ENCODE measurements at regions not wholly inside any gene's neighbourhood (a gene's known extent, or its start where the extent isn't known, plus 50 kb on each side); places are given as distances from the start of the nearest gene placed in this dataset.

DNA sequence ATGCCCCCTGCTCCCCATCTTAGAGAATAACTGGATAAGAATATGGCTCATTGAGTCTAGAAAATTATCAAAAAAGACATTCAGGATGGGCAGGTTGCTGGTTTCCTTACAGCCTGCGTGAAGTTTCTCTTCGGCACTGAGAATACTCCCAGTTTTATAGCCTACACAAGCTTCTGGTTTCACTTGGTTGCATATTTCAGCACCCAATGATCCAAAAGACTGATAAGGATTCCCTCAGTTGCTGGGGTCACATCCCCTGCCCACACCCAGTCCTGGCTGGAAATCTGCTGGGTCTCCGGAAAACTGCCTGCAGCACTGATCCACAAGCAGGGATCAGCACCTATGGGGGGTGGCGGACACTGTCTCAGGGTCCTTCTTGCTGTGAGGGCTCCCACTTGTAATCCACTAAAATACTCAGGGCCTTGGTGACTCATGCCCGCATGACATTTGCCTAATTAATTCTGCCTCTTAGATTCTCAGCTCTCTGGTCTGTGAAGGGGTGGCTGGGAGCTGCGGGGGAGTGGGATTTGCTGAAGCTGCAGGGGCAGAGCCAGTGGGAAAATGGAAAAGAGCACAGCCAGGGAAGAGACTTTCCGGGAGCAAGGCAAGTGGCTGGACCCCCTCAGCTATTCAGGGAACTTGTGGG lies 142.5 kb downstream of the ZNF648 start:
- TF ChIP-seq SIN3A (IDR thresholded peaks at IDR 0.05; ENCODE audit: low read depth) (no peak), POLR2A (IDR thresholded peaks at IDR 0.05; ENCODE audit: borderline replicate concordance, extremely low read depth, insufficient read depth, insufficient read length) (no peak), TCF7L2 (IDR thresholded peaks at IDR 0.05; ENCODE audit: borderline replicate concordance, extremely low read depth, insufficient read depth, insufficient read length) (no peak), RAD21 (IDR thresholded peaks at IDR 0.05; ENCODE audit: low read depth) (no peak), EZH2phosphoT487 (IDR thresholded peaks at IDR 0.05; ENCODE audit: borderline replicate concordance) (no peak), SP1 (IDR thresholded peaks at IDR 0.05; ENCODE audit: low read depth) (no peak), SRF (IDR thresholded peaks at IDR 0.05; ENCODE audit: low read depth) (no peak), JUND (IDR thresholded peaks at IDR 0.05) (no peak), EGR1 (IDR thresholded peaks at IDR 0.05; ENCODE audit: low read depth) (no peak), YY1 (IDR thresholded peaks at IDR 0.05; ENCODE audit: extremely low read depth, insufficient replicate concordance, low read depth, low read length) (no peak)
- TF ChIP-seq, protein P1, sequence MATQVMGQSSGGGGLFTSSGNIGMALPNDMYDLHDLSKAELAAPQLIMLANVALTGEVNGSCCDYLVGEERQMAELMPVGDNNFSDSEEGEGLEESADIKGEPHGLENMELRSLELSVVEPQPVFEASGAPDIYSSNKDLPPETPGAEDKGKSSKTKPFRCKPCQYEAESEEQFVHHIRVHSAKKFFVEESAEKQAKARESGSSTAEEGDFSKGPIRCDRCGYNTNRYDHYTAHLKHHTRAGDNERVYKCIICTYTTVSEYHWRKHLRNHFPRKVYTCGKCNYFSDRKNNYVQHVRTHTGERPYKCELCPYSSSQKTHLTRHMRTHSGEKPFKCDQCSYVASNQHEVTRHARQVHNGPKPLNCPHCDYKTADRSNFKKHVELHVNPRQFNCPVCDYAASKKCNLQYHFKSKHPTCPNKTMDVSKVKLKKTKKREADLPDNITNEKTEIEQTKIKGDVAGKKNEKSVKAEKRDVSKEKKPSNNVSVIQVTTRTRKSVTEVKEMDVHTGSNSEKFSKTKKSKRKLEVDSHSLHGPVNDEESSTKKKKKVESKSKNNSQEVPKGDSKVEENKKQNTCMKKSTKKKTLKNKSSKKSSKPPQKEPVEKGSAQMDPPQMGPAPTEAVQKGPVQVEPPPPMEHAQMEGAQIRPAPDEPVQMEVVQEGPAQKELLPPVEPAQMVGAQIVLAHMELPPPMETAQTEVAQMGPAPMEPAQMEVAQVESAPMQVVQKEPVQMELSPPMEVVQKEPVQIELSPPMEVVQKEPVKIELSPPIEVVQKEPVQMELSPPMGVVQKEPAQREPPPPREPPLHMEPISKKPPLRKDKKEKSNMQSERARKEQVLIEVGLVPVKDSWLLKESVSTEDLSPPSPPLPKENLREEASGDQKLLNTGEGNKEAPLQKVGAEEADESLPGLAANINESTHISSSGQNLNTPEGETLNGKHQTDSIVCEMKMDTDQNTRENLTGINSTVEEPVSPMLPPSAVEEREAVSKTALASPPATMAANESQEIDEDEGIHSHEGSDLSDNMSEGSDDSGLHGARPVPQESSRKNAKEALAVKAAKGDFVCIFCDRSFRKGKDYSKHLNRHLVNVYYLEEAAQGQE (IDR thresholded peaks at IDR 0.05; ENCODE audit: low read depth) = no peak
- TF ChIP-seq, protein P2, sequence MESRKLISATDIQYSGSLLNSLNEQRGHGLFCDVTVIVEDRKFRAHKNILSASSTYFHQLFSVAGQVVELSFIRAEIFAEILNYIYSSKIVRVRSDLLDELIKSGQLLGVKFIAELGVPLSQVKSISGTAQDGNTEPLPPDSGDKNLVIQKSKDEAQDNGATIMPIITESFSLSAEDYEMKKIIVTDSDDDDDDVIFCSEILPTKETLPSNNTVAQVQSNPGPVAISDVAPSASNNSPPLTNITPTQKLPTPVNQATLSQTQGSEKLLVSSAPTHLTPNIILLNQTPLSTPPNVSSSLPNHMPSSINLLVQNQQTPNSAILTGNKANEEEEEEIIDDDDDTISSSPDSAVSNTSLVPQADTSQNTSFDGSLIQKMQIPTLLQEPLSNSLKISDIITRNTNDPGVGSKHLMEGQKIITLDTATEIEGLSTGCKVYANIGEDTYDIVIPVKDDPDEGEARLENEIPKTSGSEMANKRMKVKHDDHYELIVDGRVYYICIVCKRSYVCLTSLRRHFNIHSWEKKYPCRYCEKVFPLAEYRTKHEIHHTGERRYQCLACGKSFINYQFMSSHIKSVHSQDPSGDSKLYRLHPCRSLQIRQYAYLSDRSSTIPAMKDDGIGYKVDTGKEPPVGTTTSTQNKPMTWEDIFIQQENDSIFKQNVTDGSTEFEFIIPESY (IDR thresholded peaks at IDR 0.05; ENCODE audit: extremely low read depth, insufficient replicate concordance, low read length) = no peak
- TF ChIP-seq, protein P3, sequence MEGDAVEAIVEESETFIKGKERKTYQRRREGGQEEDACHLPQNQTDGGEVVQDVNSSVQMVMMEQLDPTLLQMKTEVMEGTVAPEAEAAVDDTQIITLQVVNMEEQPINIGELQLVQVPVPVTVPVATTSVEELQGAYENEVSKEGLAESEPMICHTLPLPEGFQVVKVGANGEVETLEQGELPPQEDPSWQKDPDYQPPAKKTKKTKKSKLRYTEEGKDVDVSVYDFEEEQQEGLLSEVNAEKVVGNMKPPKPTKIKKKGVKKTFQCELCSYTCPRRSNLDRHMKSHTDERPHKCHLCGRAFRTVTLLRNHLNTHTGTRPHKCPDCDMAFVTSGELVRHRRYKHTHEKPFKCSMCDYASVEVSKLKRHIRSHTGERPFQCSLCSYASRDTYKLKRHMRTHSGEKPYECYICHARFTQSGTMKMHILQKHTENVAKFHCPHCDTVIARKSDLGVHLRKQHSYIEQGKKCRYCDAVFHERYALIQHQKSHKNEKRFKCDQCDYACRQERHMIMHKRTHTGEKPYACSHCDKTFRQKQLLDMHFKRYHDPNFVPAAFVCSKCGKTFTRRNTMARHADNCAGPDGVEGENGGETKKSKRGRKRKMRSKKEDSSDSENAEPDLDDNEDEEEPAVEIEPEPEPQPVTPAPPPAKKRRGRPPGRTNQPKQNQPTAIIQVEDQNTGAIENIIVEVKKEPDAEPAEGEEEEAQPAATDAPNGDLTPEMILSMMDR (IDR thresholded peaks at IDR 0.05 in 2 of 3, conservative IDR thresholded peaks at IDR 0.05 in 1 of 3; ENCODE audit: borderline replicate concordance in 1 of 3, insufficient read depth in 1 of 3, low read depth in 2 of 3, low read length in 2 of 3) = no peak
- TF ChIP-seq, protein P4, sequence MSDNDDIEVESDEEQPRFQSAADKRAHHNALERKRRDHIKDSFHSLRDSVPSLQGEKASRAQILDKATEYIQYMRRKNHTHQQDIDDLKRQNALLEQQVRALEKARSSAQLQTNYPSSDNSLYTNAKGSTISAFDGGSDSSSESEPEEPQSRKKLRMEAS (IDR thresholded peaks at IDR 0.05) = no peak
- peaks cover 28% of the 10 kb centered on the region for H3K27me3 ChIP-seq (ENCODE audit: insufficient read depth, low read length)
- ChIA-PET POLR2A (no interaction called here), RAD21 (ENCODE audit: low non-redundant PET in 1 of 2, low total read pairs in 2 of 2, uncharacterized antibody in 2 of 2, unreplicated experiment in 2 of 2) (no interaction called here), CTCF (no interaction called here)
- H3K9me3 ChIP-seq (ENCODE audit: control insufficient read depth in 1 of 2, insufficient read depth in 1 of 2, low read depth in 1 of 2, low read length in 2 of 2) = no peaks in the 10 kb centered on the region
- no peak overlapping the region for H2AFZ ChIP-seq (ENCODE audit: low read depth, low read length, poor library complexity, severe bottlenecking)
- H3K27ac ChIP-seq (ENCODE audit: low read depth, low read length) = no peak overlapping the region
- DNase-seq (ENCODE audit: low read depth, low spot score) (no peak), ATAC-seq (no peak)
- H3K9me2 ChIP-seq (ENCODE audit: insufficient read depth) = no peaks in the 10 kb centered on the region
- no TSS peak for BruUV-seq (replicated peaks)
- no peak overlapping the region for H3K4me3 ChIP-seq (replicated peaks in 1 of 2; ENCODE audit: low read depth in 1 of 2, low read length in 2 of 2)
- intact Hi-C loops (cut with micrococcal nuclease) = no loop called here
- no peaks in the 10 kb centered on the region for H3K36me3 ChIP-seq (ENCODE audit: control insufficient read depth in 1 of 2, insufficient read depth in 2 of 2, low read length in 2 of 2)
- no peaks in the 10 kb centered on the region for H3K79me2 ChIP-seq (ENCODE audit: insufficient read depth, low read length)
- no peaks in the 10 kb centered on the region for H3K4me1 ChIP-seq (ENCODE audit: control insufficient read depth in 1 of 2, insufficient read depth in 2 of 2, low read length in 2 of 2)
- H4K20me1 ChIP-seq (ENCODE audit: insufficient read depth) = no peaks in the 10 kb centered on the region
- no peak overlapping the region for H3K4me2 ChIP-seq (ENCODE audit: low read length)
- no peak overlapping the region for H3K9ac ChIP-seq (ENCODE audit: low read length)
